OCI-LY7 (cell line): ENCODE measurements at regions not wholly inside any gene's neighbourhood (a gene's known extent, or its start where the extent isn't known, plus 50 kb on each side); places are given as distances from the start of the nearest gene placed in this dataset.

ENCODE experiments used
- BruUV-seq: library from RNA; stranded (reverse); fragments of 400-500 nt; replicated peaks from 2 replicates; lab custom pipeline; 2021; lab: Mats Ljungman, UMichigan
- CTCF ChIA-PET: fragments of 300-600 bp; sonication (Branson Sonifier 250); formaldehyde crosslinking; loops from one replicate; lab custom pipeline; 2022; ENCODE audit warnings: antibody characterized with exemption; ENCODE audit not compliant: unreplicated experiment; lab: Charles Lee
- POLR2A ChIA-PET: fragments of 300-600 bp; sonication (Branson Sonifier 250); formaldehyde crosslinking; loops from one replicate; lab custom pipeline; 2022; ENCODE audit warnings: antibody characterized with exemption; lab: Charles Lee
- DNase-seq: peaks from one replicate; pipeline ENCODE4 v3.0.0-alpha.2; 2015; ENCODE audit warnings: low spot score
- H2AFZ ChIP-seq: fragments of 200-600 bp; sonication (generic), shearing (Covaris generic); 2 replicates; pipeline ENCODE4 v1.6.1; 2014; ENCODE audit warnings: mild to moderate bottlenecking, antibody characterized with exemption, low read length, moderate library complexity
- H3K27ac ChIP-seq: fragments of 200-600 bp; sonication (generic); 2 replicates; pipeline ENCODE4 v1.5.1; 2014; ENCODE audit warnings: mixed run types, low read depth, mild to moderate bottlenecking, moderate library complexity, low read length, inconsistent platforms; ENCODE audit not compliant: poor library complexity, severe bottlenecking
- H3K36me3 ChIP-seq: fragments of 200-600 bp; sonication (generic); 2 replicates; pipeline ENCODE4 v1.6.1; 2014; ENCODE audit warnings: mild to moderate bottlenecking, antibody characterized with exemption, low read length, moderate library complexity, mixed read lengths; ENCODE audit not compliant: insufficient read depth
- H3K4me1 ChIP-seq: fragments of 200-600 bp; sonication (generic); 2 replicates; pipeline ENCODE4 v1.5.1; 2014; ENCODE audit warnings: mild to moderate bottlenecking, low read length; ENCODE audit not compliant: insufficient read depth, poor library complexity, severe bottlenecking
- H3K4me2 ChIP-seq: fragments of 200-600 bp; sonication (generic); 2 replicates; pipeline ENCODE4 v1.6.1; 2014; ENCODE audit warnings: mild to moderate bottlenecking, low read length
- H3K4me3 ChIP-seq: fragments of 200-600 bp; sonication (generic); 2 replicates; pipeline ENCODE4 v1.5.1; 2014; ENCODE audit warnings: mild to moderate bottlenecking, low read depth, low read length; ENCODE audit not compliant: poor library complexity, severe bottlenecking
- H3K79me2 ChIP-seq: fragments of 200-600 bp; sonication (generic); 2 replicates; pipeline ENCODE4 v1.6.1; 2016; ENCODE audit warnings: low read depth, mild to moderate bottlenecking, low read length, moderate library complexity, mixed read lengths; ENCODE audit not compliant: insufficient read depth
- H3K9me2 ChIP-seq: fragments of 200-600 bp; sonication (generic); 2 replicates; pipeline ENCODE4 v1.6.1; 2016; ENCODE audit warnings: mild to moderate bottlenecking, low read length, mixed read lengths; ENCODE audit not compliant: insufficient read depth
- H3K9me3 ChIP-seq: fragments of 200-600 bp; sonication (generic); 2 replicates; pipeline ENCODE4 v1.6.1; 2014; ENCODE audit warnings: mild to moderate bottlenecking, mixed run types, low read length, mixed read lengths
- H4K20me1 ChIP-seq: fragments of 200-600 bp; sonication (generic); 2 replicates; pipeline ENCODE4 v1.6.1; 2014; ENCODE audit warnings: mild to moderate bottlenecking, antibody characterized with exemption, low read length, moderate library complexity, mixed read lengths; ENCODE audit not compliant: insufficient read depth
- EZH2phosphoT487 ChIP-seq: fragments of 200-600 bp; sonication (generic); IDR thresholded peaks from 2 replicates; pipeline ENCODE4 v1.6.1; 2018; ENCODE audit warnings: low read depth, borderline replicate concordance, mild to moderate bottlenecking, mixed run types, antibody characterized with exemption, low read length, moderate library complexity, mixed read lengths
- intact Hi-C: fragments of 100-400 bp; cut with micrococcal nuclease; formaldehyde crosslinking; loops from one replicate; pipeline ENCODE4 v1.10.0; 2022; ENCODE audit not compliant: unreplicated experiment
- TF ChIP-seq, protein P1 (sequence below): fragments of 200-600 bp; sonication (generic); conservative IDR thresholded peaks from 2 replicates; pipeline ENCODE4 v1.5.1; 2014; ENCODE audit warnings: mild to moderate bottlenecking, antibody characterized with exemption, low read length, moderate library complexity, mixed read lengths

DNA sequence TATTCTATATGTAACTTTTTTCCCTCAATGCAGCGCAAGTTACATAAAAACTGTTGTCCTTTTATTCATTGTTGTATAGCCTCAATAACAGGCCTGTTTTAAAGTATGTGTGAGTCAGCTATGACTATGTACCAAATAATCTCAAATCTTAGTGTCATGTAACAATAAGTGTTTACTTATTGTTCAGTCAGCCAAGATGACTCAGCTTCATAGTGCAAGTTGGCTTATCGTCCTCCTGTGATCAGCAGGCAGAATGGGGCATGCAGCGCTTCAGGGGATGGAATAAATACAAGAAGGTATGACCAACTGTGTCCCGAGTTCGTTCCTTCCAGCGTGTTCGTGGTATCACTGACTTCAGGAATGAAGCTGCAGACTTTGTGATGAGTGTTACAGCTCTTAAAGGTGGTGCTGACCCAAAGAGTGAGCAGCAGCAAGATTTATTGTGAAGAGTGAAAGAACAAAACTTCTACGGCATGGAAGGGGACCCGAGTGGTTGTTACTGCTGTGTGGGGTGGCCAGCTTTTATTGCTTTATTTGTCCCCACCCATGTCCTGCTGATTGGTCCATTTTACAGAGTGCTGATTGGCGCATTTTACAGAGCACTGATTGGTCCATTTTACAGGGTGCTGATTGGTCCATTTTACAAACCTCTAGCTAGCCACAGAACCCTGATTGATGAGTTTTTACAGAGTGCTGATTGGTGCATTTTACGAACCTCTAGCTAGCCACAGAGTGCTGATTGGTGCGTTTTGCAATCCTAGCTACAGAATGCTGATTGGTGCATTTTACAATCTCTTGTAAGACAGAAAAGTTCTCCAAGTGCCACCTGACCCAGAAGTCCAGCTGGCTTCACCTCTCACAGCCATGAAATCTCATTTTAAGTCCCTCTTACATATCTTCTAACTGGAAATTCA lies 1016.0 kb downstream of the MCTP2 start:
- Histone ChIP-seq H3K79me2 (no peaks in the 10 kb centered on the region), H3K27ac (no peak overlapping the region), H2AFZ (no peak overlapping the region), H3K4me3 (no peak overlapping the region), H3K36me3 (no peaks in the 10 kb centered on the region), H3K4me1 (no peaks in the 10 kb centered on the region), H3K4me2 (no peak overlapping the region), H4K20me1 (no peaks in the 10 kb centered on the region), H3K9me3 (no peaks in the 10 kb centered on the region; the same call in 1 of the 2 replicates), H3K9me2 (no peaks in the 10 kb centered on the region)
- intact Hi-C loops: no loop called here
- no peak for TF ChIP-seq EZH2phosphoT487
- TF ChIP-seq, protein P1, sequence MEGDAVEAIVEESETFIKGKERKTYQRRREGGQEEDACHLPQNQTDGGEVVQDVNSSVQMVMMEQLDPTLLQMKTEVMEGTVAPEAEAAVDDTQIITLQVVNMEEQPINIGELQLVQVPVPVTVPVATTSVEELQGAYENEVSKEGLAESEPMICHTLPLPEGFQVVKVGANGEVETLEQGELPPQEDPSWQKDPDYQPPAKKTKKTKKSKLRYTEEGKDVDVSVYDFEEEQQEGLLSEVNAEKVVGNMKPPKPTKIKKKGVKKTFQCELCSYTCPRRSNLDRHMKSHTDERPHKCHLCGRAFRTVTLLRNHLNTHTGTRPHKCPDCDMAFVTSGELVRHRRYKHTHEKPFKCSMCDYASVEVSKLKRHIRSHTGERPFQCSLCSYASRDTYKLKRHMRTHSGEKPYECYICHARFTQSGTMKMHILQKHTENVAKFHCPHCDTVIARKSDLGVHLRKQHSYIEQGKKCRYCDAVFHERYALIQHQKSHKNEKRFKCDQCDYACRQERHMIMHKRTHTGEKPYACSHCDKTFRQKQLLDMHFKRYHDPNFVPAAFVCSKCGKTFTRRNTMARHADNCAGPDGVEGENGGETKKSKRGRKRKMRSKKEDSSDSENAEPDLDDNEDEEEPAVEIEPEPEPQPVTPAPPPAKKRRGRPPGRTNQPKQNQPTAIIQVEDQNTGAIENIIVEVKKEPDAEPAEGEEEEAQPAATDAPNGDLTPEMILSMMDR: no peak
- ChIA-PET CTCF (no interaction called here), POLR2A (no interaction called here)
- BruUV-seq: no TSS peak
- DNase-seq: no peak

DNA sequence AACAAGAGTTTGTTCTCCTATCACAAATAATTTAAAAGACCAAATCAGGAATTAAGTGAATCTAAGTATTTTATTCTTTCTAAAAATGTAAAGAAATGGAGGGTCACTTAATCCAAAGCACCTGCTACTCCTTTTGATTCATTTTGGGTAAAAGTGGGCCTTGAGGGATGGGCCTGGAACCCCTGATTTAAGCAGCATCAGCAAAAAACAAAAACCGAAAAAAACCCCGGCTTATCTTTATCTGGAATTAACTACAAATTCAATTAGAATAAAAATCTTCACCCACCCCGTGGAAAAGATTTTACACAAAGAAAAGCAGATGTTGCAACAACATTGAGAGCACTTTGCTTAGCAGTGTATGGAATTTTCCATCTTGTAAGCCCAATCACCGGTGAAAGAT lies 1018.2 kb downstream of the MCTP2 start:
- POLR2A ChIA-PET: no interaction called here

More for the DNA sequence above, 1018.2 kb downstream of the MCTP2 start:
- H2AFZ ChIP-seq: no peak overlapping the region
- H3K4me3 ChIP-seq: no peak overlapping the region
- no peaks in the 10 kb centered on the region for H3K9me2 ChIP-seq
- no peaks in the 10 kb centered on the region; the same call in 1 of the 2 replicates for H3K9me3 ChIP-seq
- H3K4me2 ChIP-seq: no peak overlapping the region
- H3K79me2 ChIP-seq: no peaks in the 10 kb centered on the region
- TF ChIP-seq EZH2phosphoT487: no peak
- TF ChIP-seq, protein P1: no peak
- no peak overlapping the region for H3K27ac ChIP-seq
- CTCF ChIA-PET: no interaction called here
- intact Hi-C loops: no loop called here
- no peaks in the 10 kb centered on the region for H3K4me1 ChIP-seq
- BruUV-seq: no TSS peak
- H4K20me1 ChIP-seq: no peaks in the 10 kb centered on the region
- no peak for DNase-seq
- H3K36me3 ChIP-seq: no peaks in the 10 kb centered on the region
